NCI-H524 treated with DMSO at 0.1 percent for 48 hours (cell line): ENCODE measurements at regions not wholly inside any gene's neighbourhood (a gene's known extent, or its start where the extent isn't known, plus 50 kb on each side); places are given as distances from the start of the nearest gene placed in this dataset.

Experiments used
- DNase-seq: peaks from one replicate; lab custom pipeline; 2025; lab: John Stamatoyannopoulos, UW

DNA sequence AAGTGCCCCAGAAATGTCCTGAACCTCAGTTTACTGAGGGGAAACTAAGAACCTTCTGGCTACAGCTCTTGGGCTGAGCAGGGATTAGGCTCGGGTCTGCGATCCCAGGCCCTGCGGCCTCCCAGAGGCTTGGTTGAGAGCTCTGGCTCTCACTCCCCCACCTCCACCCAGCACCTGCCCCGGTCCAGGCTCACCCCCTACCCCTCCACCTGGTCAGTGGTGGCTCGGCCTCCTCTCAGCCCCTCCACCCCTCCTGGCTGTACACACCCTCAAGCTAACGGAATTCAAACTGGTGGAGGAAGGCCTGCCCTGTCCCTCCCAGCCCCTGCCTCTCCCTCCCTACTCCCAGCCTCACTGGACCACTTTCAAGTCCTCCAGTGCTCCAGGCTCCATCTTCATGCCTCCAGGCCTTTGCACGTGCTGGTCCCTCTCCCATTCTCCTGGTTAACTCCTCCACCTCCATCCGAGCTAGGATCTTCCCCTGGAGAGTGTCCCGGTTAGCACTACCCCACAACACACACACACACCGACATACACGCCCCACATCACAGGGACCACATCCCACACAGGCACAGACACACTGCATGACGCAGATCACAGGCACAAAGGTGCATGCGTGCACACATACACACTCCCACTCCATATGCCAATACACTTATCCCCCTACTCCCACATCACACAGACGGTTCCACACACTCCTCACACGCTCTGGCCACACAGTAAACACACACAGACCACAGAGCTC is 130.9 kb downstream of the C9orf50 start:
- DNase-seq = no peak

DNA sequence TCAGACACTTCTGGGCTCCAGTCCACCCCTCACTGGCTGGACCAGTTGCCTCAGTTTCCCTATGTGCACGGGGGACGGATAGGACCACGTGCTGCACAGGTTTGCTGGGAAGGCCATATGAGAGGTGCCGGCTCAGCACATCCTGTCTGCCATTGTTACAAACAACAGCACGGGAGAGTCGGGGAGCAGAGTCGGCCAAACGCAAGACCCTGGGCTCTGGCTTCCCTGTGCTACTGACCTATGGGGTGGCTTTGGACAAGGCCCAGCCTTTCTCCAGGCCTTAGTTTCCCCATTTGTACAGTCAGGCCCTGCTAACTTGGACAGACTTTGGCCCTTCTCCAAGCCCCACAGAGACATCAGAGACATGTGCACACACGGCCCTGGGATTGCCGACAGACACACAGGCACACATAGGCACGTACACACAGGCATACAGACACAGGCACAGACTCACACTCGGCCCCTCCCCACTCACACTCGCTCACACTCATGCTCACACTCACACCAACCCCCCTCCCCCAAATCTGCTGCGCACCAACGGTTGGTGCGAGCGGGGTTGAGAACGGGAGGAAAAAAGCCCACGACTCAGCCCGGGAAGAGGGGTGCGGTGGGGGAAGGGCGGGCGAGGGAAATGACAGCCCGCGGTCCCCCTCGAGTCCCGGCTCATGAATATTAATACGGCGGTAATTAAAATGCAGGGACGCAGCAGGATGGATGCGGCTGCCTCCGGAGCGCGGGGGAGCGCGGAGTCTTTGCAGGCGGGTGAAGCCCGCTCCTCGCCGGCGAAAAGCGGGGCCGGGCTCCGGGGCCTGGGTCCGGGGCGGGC is 133.0 kb downstream of the C9orf50 start:
- DNase-seq = no peak

DNA sequence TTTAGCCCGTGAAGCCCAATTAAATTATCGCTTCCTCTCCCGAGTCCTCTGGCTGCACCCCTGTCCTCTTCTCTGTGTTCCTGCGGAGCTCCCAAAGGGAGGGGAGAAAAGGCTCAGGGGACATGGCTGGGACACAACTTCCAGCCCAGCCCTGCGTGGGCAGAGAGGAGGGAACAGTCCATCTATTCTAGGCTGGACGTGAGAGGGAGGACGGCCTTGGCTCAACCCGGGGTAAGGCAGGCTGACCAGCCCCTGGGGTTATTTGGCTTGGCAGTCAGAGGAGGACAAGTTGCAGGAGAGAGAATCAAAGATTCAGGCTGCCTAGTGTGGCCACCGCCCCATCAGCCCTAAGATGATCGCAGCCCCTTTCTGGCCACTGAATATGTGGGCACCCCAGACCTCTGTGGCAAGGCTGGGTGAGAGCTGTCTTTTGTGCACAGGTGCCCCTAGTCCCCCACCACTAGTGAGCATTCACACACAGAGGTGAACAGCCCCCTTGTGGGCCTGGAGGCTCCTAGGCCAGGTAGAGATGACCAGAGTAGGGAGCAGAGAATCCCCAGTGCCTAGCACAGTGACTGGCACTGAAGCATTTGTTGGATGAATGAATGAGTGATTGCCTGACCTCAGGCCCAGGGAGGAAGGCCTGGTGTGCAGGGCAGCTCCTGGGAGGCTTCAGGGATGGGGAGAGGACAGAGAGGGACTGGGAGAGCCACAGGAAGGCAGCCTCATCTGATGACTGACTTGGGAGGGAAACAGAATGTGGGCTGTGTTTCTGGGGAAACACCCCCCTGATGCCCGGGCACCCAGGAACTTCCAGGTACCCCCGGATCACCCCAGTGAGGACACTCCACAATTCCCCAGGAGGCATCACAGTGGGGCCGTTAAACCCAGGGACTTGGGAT is 133.9 kb downstream of the C9orf50 start:
- DNase-seq = no peak

DNA sequence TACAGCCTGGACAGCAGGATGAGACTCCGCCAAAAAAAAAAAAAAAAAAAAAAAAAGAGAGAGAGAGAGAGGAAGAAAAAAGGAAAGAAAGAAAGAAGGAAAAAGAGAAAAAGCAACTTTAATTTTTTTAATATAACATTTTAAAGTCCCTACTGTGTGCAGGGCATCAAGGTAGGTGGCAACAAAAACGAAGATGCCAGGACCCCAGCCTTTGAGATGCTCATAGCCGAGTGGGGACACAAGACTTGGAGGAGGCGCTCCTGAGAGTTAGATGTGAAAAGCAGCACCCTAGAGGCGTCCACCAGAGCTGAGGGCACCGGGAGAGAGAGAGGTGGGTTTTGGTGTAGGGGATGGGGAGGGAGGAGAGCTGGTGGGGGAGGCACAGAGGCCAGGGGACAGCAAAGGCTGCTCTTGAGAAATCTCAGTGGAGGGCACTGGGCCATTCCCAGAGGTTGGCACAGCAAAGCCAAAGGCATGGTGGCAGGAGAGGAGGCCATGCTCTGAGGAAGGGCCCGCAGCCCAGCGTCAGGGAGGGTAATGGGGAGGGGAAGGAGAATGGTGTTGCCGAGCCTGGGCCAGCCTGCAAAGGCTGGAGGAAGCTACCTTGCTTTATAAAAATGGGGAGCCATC is 135.6 kb downstream of the C9orf50 start:
- no peak for DNase-seq

DNA sequence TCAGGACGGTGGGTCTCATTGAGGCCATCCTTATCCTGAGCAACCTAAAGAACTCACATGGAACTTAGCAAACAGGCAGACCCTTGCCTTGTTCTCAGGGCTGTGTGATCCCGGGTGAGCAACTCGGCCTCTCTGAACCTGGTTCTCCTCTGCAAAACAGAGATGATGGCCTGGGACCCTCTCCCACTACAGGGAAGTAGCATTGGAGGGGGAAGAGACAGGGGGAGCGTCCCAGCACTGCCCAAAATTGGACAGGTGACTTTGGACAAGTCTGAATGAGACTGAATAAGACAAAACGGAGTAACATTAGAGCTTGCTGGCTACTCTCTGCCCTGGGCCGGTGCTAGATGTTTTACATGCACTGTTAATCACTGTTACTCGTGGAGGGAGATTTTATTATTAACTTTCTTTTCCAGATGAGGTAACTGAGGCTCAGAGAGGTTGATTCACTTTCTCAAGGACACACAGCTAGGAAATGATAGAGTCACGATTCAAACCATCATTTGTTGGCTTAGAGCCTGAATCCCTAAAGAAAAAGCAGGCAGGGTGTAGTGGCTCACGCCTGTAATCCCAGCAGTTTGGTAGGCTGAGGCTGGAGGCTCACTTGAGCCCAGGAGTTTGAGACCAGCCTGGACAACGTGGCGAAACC is 136.4 kb downstream of the C9orf50 start:
- DNase-seq = no peak

GRCh38 chr9:129483415-129484351 is 137.2 kb downstream of the C9orf50 start:
- no peak for DNase-seq

- no peak for DNase-seq
These were observed 138.1 kb downstream of the C9orf50 start for GRCh38 chr9:129482521-129483414.

DNA sequence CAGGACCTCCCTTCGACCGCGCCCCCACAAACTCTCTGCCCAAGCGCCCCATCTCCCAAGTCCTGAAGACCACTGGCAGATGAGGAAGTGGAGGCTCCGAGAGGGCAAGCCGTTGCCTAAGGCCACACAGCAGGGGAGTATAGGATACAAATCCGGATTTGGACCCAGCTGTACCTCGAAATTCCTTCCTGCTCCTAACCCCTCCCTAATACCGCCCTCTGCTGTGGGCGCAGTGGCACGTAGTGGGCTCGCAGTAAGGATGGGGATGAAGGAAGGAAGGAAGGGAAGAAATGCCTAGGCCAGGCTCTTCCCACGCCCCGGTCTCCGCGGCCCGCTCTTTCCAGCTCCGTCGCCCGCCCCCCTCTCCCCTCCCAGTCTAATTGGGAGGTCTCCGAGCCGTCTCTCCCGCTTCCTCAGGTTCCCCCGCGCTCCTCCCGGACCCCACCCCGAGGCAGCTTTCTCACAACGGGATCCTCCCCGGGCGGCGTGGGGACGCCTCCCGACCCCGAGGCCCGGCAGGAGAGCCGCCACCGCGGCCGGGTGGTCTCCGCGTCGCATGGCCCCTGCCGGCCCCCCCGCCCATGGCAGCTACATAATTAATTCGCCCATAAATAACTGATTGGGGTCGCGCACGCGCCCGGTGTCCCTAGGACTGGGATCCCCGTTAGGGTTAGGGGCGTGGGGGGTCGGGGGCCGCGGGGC is 138.9 kb downstream of the C9orf50 start:
- DNase-seq = no peak

- DNase-seq = no peak
These were observed 139.5 kb downstream of the C9orf50 start for GRCh38 chr9:129481424-129481809.

DNA sequence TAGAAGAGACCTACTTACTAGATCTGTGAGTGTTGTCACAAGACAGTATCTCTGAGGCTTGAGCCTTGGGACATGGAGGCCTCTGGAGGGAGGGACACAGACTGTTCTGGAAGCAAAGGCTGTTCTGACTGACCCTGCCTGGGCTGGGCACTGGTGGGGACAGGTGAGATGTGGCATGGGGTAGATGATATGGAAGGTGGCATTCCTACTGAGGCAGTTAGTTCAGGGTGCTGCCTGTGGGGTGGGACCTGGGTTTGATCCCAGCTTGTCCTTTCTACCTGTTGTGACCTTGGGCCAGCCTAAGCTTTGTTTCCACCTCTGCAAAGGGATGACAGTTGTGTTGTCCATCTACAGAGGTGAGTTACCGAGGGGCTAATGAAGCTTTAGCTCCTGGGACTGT is 140.2 kb downstream of the C9orf50 start:
- no peak for DNase-seq

DNA sequence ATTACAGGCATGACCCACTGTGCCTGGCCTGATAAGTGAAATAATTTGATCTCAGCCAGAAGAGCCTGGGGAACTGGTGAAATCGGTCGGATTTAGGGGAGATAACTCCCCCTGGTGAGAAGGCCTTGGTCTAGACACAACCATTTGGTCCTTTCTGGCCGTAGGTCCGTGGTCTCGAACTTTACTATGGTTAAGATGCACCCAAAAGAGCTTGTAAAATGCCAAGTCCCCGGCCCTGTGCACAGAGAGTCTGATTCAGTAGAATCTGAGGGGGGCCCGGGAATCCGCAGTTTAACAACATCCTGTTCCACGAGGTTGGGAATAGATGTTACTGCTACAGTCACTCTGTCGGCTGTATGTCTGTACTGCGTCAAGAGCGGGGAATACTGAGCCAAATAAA is 140.7 kb downstream of the C9orf50 start:
- no peak for DNase-seq

GRCh38 chr9:129479631-129480011 is 141.3 kb downstream of the C9orf50 start:
- no peak for DNase-seq

DNA sequence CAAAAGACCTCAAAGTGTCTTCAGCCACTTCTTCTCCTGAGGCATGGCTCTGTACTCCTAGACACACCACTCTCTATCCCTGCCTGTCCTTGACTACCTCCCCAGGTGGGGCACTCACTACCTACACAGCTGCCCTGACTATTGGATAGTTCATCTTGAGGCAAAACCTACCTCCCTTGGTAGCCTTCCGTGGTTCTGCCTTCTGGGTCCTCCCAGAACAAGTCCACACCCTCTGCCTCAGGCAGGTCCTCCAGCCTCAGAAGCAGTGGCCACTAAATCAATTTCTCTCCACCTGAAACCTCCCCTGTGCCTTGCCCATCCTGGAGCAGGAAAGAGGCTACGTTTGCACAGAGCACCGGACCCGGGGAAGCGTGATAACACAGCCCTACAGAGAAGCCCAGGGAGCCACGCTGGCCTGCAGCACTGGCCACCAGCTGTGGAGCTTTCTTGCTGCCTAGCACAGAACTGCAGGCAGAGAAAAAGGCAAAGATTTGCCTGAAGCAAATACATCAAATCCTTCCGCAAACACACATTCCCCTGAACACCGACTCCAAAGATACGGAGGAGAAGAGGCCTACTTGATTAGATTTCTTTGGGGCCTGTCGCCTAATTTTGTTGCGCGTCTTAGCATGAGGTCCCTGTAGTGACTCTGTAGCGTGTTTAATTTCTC is 141.8 kb downstream of the C9orf50 start:
- DNase-seq = no peak

DNA sequence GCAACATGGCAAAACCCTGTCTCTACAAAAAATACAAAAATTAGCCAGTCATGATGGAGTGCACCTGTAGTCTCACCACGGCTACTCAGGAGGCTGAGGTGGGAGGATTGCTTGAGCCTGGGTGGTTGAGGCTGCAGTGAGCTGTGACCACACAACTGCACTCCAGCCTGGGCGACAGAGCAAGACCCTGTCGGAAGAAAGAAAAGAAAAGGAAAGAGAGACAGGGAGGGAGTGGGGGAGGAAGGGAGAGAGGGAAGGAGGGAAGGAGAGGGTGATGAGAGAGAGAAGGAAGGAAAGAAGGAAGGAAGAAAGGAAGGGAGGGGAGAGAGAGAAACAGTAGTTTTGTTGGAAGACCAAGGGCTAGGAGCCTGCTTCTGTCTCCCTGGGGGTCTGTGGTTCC is 142.4 kb downstream of the C9orf50 start:
- no peak for DNase-seq

DNA sequence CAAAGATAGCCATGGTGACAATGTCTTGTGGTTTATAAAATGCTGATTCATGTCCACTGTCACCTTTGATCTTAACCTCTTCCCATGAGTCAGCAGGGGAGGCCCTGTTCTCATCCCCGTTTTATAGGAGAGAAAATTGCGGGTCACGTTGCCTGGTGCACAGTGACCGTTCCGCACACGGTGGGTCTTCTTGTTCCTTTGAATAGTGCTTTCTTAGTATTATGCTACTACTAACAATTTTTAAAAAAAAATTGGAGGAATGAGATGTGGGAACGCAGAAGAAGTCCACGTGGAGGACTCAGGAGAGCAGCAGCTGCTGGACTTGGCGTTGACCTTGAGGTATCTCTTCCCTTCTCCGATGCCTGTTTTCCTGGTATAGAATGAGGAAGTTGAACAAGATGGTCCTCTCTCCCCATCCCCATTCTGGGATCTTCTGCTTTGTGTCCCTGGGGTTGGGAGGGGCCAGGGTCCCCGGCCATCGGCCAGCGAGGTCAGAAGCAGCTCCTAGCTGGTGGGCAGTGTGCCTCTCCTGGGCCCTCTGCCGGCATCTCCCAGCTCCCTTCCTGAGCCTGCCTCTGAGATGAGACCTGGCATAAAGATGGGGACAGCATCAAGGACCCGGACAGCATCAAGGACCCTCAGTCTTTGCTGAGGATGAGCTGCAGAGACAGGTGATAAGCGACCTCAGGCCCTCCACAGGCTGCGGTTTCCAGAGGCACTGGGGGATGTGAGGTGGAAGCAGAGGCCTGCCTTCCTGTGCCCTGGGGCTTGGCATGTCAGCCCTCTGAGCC is 143.9 kb downstream of the C9orf50 start:
- no peak for DNase-seq

DNA sequence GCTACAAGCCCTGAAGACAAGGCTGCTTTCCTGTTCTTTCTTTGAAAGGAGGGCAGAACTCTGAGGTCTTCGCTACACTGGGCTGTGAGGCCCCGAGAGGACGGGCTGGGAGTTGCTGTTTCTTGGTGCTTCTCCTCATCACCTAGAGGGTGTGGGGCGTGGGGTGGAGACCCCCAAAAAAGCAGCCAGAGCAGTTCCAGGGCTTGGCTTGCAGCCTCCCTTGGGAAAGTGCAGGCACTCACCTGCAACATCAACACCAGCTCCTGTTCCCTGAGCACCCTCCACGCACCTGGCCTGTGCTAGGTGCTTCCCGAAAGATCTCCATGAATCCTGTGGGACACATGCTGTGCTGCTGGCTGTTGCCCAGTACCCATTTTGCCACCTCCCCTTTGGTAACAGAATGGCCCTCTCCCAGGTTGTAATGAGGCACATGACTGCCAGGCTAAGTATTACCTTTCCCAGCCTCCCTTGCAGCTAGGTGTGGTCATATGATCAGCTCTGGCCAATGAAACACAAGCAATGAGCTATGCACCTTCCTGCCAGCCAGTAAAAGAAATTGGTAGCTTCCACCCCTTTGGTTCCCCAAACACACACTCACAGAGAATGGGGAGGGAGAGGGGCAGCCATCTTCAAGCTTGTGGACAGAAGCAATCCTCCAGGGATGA is 146.0 kb downstream of the C9orf50 start:
- no peak for DNase-seq
